ENCODE measurements at regions not wholly inside any gene's neighbourhood (a gene's known extent, or its start where the extent isn't known, plus 50 kb on each side); places are given as distances from the start of the nearest gene placed in this dataset.
"Not testable (repeated sequence)": the region's sequence is repeated elsewhere in the genome, so short reads cannot be mapped to it uniquely, and the experiment has no call there.

- DNase-seq (ENCODE audit: insufficient read length, low spot score) (no peak), FAIRE-seq (no peak)
- no peak for TF ChIP-seq CTCF (IDR thresholded peaks at IDR 0.05; ENCODE audit: insufficient read depth, missing control alignments)
Observed at GRCh38 chr11:23471878-23472277, 611.6 kb upstream of the CCDC179 start.

DNA sequence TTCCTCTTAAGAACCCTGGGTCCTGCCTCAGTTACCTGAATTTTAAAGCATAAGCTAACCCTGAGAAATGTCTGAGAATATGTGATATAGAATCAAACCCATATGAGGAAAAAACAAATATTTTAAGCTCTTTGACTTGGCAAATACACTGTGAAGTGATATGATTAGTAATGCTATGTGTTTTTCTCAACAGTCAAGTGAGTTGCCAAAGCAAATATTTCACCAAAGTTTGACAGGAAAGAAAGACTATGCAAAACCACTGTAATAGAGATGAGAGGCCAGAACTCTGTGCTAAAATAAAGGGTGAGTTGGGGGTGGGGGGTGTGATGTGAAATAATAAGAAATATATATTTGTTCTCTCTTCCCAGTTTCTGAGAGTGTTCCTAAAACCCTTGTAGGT lies 613.5 kb upstream of the CCDC179 start:
- TF ChIP-seq CTCF (IDR thresholded peaks at IDR 0.05; ENCODE audit: insufficient read depth, missing control alignments), result no peak
- DNase-seq (ENCODE audit: insufficient read length, low spot score) (no peak), FAIRE-seq (no peak)

GRCh38 chr11:23480736-23481135 lies 620.5 kb upstream of the CCDC179 start:
- DNase-seq (ENCODE audit: insufficient read length, low spot score) (no peak), FAIRE-seq (no peak)
- TF ChIP-seq CTCF (IDR thresholded peaks at IDR 0.05; ENCODE audit: insufficient read depth, missing control alignments), result no peak

- not testable (repeated sequence) for FAIRE-seq; DNase-seq (ENCODE audit: insufficient read length, low spot score)
Observed at GRCh38 chr11:23484146-23484545, 623.9 kb upstream of the CCDC179 start.

GRCh38 chr11:23484618-23485017 lies 624.3 kb upstream of the CCDC179 start:
- FAIRE-seq, result not testable (repeated sequence)

DNA sequence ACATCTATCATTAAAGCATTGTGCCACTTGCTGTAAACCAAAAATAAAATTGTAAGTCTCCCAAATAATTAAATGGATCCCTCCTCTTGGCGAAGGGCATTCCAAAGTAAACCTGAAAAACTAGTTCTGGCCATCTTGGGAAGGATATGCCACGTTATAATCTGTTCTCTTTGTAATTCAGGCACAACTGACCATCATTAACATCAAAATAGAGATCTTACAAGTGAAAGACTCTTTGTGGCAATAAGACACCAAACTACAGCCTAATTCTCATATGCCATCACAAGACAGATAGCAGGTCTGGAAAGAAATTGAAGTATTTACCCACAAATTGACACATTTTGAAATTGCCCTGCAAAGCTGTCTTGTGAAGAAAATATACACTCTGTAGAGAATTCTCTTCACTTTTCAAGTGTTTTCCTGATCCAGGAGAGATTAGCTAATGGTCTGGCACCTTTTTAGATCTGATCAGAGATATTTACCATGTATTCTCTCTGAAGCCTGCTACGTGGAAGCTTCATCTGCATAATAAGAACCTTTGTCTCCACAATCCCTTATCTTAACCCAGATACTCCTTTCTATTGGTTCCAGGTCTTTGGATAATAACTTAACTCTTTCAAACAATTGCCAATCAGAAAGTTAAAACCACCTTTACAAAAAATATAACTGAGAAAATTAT lies 630.4 kb upstream of the CCDC179 start:
- FAIRE-seq, result no peak
- no peak for DNase-seq (ENCODE audit: insufficient read length, low spot score)
- TF ChIP-seq CTCF (IDR thresholded peaks at IDR 0.05; ENCODE audit: insufficient read depth, missing control alignments), result no peak

More at GRCh38 chr11:23484618-23485017, 624.3 kb upstream of the CCDC179 start:
- DNase-seq (ENCODE audit: insufficient read length, low spot score), result not testable (repeated sequence)

- FAIRE-seq (no peak), DNase-seq (ENCODE audit: insufficient read length, low spot score) (no peak)
- no peak for TF ChIP-seq CTCF (IDR thresholded peaks at IDR 0.05; ENCODE audit: insufficient read depth, missing control alignments)
Observed at GRCh38 chr11:23494981-23495380, 634.7 kb upstream of the CCDC179 start.

GRCh38 chr11:23496340-23496739 lies 636.1 kb upstream of the CCDC179 start:
- FAIRE-seq (no peak), DNase-seq (ENCODE audit: insufficient read length, low spot score) (no peak)
- TF ChIP-seq CTCF (IDR thresholded peaks at IDR 0.05; ENCODE audit: insufficient read depth, missing control alignments), result no peak

Data from D721Med (cell line).